ENCODE measurements at regions not wholly inside any gene's neighbourhood (a gene's known extent, or its start where the extent isn't known, plus 50 kb on each side); places are given as distances from the start of the nearest gene placed in this dataset.

DNA sequence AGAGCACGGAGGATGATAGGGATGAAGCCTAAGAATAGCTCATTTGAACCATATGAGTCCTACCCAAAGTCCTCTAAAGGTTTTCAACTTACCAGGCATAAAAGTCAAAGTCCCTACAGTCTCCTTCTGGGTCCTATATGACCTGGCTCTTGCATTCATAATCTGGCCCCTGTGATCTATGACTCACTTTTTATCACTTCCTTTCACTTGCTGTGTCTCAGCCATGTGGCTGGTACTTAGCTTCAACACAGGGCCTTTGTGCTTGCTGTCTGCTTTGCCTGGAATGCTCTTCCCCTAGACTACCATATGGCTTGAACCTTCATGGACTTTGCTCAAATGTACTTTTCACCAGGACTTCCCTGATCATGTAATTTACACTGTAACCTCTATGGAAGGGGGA lies 137.6 kb upstream of the TMTC1 start:
- DNase-seq = no peak
- Histone ChIP-seq H3K4me1 (no peaks in the 10 kb centered on the region), H3K27ac (no peak overlapping the region), H3K9me3 (no peaks in the 10 kb centered on the region), H3K36me3 (no peaks in the 10 kb centered on the region), H3K4me3 (no peak overlapping the region), H3K27me3 (ENCODE audit: low read depth) (no peaks in the 10 kb centered on the region)
- intact Hi-C loops (cut with DNase I) = no loop called here
- TF ChIP-seq, protein P1, sequence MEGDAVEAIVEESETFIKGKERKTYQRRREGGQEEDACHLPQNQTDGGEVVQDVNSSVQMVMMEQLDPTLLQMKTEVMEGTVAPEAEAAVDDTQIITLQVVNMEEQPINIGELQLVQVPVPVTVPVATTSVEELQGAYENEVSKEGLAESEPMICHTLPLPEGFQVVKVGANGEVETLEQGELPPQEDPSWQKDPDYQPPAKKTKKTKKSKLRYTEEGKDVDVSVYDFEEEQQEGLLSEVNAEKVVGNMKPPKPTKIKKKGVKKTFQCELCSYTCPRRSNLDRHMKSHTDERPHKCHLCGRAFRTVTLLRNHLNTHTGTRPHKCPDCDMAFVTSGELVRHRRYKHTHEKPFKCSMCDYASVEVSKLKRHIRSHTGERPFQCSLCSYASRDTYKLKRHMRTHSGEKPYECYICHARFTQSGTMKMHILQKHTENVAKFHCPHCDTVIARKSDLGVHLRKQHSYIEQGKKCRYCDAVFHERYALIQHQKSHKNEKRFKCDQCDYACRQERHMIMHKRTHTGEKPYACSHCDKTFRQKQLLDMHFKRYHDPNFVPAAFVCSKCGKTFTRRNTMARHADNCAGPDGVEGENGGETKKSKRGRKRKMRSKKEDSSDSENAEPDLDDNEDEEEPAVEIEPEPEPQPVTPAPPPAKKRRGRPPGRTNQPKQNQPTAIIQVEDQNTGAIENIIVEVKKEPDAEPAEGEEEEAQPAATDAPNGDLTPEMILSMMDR (IDR thresholded peaks at IDR 0.05) = no peak
- ATAC-seq = no peak

DNA sequence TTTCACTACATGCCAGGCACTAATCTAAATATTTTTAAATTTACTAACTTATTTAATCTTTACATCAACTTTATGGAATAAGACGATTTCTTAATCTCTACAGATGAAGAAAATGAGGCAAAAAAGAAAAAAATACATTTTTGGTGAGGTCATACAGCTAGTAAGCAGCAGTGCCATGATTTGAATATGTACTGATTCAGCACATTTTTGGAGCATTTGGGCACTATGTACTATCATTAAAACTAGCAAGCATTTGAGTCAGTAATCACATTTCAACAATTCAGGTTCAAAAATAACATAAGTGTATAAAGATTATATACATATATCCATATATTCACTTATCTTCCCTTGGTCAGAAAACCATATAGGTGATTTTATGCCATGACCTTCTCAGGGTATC lies 124.4 kb upstream of the TMTC1 start:
- Histone ChIP-seq H3K36me3 (no peaks in the 10 kb centered on the region), H3K4me3 (no peak overlapping the region), H3K27me3 (ENCODE audit: low read depth) (no peaks in the 10 kb centered on the region), H3K9me3 (no peaks in the 10 kb centered on the region), H3K27ac (no peak overlapping the region), H3K4me1 (no peaks in the 10 kb centered on the region)
- intact Hi-C loops (cut with DNase I) = no loop called here
- TF ChIP-seq, protein P1 (IDR thresholded peaks at IDR 0.05) = no peak
- no peak for DNase-seq
- ATAC-seq = no peak

DNA sequence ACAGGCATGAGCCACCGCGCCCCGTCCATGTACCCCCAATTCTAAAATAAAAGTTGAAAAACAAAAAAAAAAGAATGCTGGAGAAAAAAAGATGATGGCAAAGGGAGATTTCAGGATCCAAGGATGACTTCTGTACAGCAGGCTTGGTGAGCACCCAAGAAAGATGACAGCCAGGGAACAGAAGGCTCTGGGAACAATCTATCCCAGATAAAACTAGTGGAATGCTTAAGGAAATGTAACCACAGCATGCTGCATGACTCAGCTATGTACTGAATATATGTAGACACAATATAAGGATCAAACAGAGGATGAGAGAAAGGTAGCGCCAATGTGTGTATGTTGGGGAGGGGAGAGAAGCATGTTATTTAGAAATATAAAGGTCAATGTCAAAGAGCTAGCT lies 123.7 kb upstream of the TMTC1 start:
- Histone ChIP-seq H3K4me3 (no peak overlapping the region), H3K36me3 (no peaks in the 10 kb centered on the region), H3K9me3 (no peaks in the 10 kb centered on the region), H3K4me1 (no peaks in the 10 kb centered on the region), H3K27me3 (ENCODE audit: low read depth) (no peaks in the 10 kb centered on the region), H3K27ac (no peak overlapping the region)
- intact Hi-C loops (cut with DNase I) = no loop called here
- TF ChIP-seq, protein P1 (IDR thresholded peaks at IDR 0.05) = no peak
- ATAC-seq (no peak), DNase-seq (no peak)

DNA sequence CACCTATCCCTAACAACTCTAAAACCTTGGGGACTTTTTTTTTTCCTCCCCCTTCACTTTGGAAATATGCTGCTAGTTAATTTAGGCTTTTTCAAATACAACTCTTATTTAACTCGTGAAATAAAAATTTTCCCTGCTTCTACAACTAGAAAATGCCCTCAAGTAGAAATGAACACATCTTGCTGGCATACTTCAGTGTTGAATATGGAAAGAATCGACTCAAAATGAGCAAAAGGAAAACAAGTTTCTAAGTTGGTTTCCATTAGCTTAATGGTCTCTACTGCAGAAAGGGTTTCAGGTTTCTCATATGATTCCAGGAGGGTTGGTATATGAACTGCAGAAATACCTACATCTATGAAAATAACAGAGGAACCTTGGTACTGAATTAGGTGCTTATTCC lies 118.3 kb upstream of the TMTC1 start:
- no peaks in the 10 kb centered on the region for H3K4me1 ChIP-seq
- ATAC-seq = no peak
- DNase-seq = no peak
- H3K27ac ChIP-seq = no peak overlapping the region
- no peaks in the 10 kb centered on the region for H3K27me3 ChIP-seq (ENCODE audit: low read depth)
- TF ChIP-seq, protein P1 (IDR thresholded peaks at IDR 0.05) = no peak
- no peaks in the 10 kb centered on the region for H3K36me3 ChIP-seq
- intact Hi-C loops (cut with DNase I) = no loop called here
- no peak overlapping the region for H3K4me3 ChIP-seq
- H3K9me3 ChIP-seq = no peaks in the 10 kb centered on the region

DNA sequence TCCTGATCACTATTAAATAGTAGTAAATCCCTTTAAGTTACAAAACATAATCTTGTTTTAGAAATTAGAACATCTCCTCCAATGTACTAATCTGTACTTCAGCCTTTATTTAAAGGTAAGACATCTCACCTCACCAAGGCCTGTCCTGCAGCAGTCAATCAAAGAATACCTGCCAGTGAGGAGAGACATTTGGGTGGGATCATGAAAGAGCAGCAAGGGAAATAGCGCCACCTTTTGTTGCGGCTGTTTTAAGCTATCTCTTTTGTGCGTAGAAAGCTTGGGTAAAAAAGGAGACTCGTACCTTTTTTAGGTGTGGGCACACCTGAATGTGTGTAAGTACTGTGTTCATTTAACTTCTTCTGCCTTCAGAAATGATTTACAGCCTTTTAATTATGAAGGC lies 117.8 kb upstream of the TMTC1 start:
- Histone ChIP-seq H3K36me3 (no peaks in the 10 kb centered on the region), H3K27ac (no peak overlapping the region), H3K4me1 (no peaks in the 10 kb centered on the region), H3K4me3 (no peak overlapping the region), H3K27me3 (ENCODE audit: low read depth) (no peaks in the 10 kb centered on the region), H3K9me3 (no peaks in the 10 kb centered on the region)
- DNase-seq (no peak), ATAC-seq (no peak)
- intact Hi-C loops (cut with DNase I) = no loop called here
- TF ChIP-seq, protein P1 (IDR thresholded peaks at IDR 0.05) = no peak

All from lower lobe of right lung (tissue), 2 donors.